Colon (tissue), 2 donors: ENCODE measurements at regions not wholly inside any gene's neighbourhood (a gene's known extent, or its start where the extent isn't known, plus 50 kb on each side); places are given as distances from the start of the nearest gene placed in this dataset.

Source experiments
- FAIRE-seq: peaks from 2 replicates; lab custom pipeline; 2012; peaks lifted over from hg19 to GRCh38; lab: Jason Lieb, UNC
- donor health status: control.
- donor health status: control.

DNA sequence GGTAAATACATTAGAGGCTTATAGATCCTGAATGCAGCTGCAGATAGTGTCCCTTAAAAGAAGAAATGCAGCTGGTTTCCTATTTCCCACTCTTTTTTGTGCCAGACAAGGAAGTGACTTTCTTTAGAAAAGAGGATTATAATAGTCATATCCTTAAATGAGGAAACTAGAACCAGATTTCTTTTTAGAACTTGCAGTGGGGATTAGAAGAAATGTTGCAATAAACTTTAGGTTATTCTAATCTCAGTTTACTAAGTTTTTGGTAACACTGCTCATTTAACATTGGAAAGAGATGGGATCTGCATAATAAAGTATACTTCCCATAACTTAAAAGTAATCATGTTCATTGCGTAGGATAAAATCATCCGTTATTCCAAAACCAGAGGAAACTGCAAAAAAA is 101.9 kb downstream of the SLIT2 start:
- FAIRE-seq = no peak

DNA sequence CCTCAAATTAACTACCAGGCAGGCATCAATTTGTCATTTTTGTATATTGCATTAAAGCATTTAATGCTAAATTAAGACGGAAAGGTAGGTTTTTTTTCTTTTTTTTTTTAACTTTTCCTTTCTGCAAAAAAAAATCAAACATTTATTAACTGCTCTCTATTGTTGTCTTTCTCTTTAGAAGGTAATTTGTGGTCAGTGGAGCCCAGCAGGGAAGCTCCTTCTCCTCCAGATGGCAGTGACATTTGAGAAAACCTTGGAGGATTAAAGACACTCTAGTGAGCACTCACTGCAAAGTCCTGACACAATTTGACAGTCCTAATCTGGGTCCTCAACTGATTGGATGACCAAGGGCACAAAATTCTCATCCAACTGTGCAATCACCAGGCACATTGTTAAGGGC is 102.4 kb downstream of the SLIT2 start:
- no peak for FAIRE-seq

DNA sequence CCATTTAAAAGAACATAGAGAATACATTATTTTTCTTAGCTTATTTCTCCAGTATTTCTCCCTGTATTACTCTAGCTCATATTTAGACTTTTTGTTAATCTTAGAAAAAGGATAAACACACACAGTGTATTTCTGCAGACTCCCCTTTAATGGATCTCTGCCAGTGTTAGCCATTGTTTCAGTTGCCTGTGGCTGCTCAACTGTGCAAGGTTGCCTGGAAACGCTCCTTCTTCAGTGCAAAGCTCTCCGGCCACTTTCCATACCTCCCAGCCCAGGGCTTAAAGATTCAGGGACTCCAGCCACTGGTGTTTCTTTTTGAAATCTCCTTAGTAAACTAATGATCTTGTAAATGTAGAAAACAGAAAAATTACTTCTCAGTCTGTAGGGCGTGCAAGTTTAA is 104.9 kb downstream of the SLIT2 start:
- no peak for FAIRE-seq

DNA sequence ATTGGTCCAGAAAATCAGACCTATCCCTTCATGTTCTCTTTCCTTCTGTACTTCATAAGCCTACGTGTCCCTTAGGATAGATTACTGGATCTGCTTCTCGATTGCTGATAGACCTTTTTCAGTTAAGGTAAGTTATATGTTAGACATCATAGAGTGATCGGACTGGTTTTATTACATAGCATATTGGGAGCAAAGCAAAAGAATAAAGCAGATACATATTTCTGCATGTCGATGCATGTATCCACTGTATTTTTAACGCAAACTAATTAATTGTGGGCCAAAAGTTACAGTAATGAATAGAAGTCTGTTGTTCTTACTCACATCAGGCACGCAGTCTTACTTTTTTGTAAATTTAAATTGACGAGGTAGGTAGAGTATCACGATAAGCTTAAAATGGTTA is 106.4 kb downstream of the SLIT2 start:
- FAIRE-seq = no peak

DNA sequence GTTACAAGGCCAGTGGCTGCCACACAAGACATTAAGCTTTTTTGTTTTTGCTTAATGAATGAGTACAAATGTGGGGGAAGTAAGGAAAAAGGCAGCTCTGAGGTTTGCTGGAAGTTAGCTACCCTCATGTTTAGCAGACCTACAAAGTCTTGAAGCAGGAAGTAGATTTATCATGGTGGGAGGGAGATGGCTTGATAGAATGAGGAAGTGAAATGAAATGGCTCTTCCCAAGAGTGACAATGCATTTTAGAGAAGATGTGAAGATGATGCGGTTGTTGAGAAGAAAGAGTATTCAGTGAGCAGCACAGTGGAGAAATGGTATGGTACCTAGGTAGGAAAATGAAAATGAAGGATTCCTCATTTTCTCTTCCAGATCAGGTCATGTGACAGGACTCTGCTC is 108.0 kb downstream of the SLIT2 start:
- no peak for FAIRE-seq

DNA sequence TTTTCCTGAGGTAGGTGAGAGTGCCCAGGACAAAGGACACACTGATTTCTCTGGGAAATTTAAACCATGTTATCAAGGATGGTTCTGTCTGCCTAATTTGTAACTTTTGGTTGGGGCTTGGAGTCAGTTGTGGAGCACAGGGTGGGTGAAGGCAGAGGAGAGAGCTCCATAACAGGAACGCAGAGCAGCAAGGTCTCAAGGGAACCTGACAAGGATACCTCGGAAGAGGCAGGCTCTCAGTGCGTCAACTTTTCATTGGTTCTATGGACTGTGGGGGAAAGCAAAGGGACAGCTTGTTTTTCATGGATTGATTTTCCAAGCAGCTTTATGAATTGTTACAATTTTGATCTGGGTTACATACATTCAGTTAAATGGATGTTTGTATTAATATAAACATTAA is 110.4 kb downstream of the SLIT2 start:
- no peak for FAIRE-seq

DNA sequence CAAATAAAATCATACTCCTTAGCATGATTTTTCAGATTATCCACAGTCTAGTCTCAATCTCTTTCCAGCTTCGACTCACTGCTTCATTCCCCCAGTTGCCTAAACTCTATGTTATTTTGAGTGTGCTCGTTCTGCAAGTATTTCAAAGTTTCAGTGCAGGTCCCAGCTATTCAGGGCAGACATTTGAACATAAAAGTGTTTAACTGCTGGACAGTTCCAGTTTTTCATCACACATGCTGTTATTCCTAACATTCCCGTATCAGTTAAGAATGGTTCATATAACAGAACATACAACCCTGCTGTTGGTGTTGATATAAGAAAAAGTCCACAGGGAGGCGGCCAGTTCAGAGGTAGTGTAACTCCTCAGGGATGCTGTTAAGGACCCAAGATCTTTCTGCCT is 113.3 kb downstream of the SLIT2 start:
- FAIRE-seq = no peak

DNA sequence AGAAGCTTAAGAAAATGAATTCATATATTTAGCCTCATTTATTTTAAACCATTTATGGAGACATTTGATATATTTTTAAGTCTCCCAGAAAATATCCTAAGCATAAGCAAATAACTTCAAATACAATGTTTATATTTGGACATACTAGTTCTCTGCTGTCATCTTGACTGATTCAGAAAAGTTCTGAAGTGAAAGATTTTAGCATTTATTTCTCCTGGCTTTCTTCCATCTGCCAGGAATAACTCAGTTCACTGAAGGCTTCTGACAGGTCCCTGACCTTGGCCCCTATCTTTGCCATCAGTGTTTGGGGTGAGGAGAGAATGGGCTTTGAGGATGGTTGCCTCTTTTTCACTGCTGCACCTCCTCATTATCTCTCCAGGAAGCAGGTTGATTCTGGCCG is 115.7 kb downstream of the SLIT2 start:
- FAIRE-seq = no peak

DNA sequence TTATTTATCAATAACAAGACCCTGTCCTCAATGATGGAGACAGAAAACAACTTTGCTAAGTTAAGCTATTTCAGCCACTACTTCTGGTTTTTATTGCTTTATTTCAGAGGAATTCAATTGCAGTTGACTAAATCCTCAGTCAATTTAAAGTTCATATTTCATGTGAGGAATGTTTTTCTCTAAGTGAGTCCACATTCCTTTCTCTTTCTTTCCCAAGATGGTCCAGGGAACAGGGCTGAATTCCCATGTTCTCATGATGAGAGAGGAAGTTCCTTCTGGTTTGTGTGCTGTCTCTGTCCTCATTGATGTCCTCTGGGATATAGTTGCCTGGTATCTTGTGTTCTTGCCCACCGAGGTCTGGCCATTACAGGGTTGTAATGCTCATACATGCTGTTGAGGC is 117.2 kb downstream of the SLIT2 start:
- no peak for FAIRE-seq

DNA sequence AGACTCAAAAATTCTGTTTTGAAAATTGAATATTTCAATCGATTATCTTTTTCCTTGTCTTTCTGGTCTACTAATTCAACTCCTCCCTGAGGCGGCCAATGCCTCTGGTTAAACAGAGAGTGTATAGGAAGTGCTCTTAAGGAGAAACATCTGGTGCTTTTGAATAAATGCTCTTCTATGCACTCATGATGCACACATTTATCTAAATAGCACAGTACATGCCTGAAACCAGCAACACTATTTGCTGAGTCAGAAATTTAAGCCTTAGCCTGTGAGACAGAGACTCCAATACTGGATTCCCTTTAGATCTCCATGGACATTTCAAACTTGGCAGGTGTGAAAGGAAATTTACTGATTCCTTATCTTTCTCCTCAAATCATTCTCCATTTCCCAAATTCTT is 118.6 kb downstream of the SLIT2 start:
- FAIRE-seq = no peak

DNA sequence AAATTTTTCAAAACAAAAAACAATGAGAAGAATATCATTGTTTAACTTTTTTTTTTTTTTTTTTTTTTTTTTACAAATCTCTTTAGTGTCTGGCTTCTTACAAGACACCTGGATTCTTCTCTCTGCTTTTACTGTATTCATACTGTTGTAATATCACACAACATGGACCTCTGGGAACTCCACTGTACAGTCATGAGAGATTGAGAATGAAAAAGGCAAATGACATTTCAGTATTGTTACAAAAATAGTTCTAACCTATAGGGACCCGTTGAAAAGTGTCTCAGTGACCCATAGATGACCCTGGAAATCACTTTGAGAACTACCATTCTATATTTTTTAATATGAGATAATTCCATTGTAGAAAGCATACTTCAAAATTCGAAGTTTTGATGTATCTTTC is 124.4 kb downstream of the SLIT2 start:
- FAIRE-seq = no peak

DNA sequence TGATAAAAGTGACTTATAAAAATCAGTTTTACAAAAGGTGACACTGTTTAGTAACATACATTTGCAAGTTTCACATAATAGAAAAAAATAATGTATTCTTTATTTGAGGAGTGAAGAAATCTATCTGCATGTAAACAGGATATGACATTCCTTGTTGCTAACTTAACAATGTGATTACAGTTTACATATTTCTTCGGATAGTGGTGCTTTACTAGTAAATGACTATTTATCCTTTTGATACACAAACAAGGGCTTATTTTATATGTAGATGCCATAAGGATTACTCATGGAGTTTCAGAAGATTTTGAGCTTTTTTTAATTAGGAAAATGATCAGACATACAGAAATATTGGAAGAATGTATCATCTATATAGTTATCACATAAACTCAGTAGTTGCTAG is 126.5 kb downstream of the SLIT2 start:
- FAIRE-seq = no peak

DNA sequence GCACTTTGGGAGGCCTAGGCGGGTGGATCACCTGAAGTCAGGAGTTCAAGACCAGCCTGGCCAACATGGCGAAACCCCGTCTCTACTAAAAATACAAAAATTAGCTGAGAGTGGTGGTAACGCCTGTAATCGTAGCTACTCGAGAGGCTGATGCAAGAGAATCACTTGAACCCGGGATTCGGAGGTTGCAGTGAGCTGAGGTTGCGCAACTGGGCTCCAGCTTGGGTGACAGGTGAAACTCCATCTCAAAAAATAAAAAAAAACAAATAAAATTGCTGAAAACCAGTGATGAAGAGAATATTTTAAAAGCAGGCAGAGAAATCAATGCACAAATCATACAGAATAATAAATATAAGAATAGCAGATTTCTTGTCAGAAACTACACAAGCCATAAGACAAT is 129.3 kb downstream of the SLIT2 start:
- FAIRE-seq = no peak

DNA sequence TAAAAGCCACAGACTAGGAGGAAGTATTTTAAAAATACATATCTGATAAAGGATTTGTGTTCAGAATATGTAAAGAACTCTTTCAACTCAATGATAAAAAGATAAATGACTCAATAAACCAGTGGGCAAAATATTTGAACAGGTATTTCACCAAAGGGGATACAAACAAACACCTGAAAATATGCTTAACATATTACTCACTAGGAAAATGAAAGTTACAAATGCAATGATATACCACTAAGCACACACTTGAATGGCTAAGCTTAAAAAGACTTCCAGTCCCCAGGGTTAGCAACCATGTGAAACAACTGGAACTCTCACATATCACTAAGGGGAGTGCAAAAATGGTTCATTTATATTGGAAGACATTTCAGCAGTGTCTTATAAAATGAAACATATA is 131.6 kb downstream of the SLIT2 start:
- no peak for FAIRE-seq

DNA sequence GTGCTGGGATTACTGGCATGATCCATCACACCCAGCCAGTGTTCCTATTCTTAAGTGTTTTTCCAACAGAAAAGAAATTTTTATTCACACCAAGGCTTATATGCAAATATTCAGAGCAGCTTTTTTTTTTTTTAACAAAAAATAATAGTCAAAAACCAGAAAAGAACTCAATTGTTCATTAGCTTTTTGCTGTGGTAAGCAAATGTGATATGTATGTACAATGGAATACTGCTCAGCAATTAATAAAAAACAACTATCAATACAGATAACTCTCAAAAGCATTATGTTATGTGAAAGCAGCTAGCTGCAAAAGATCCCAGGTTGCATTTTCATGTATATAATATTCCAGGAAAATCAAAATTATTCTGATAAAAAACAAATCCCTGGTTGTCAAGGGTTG is 132.3 kb downstream of the SLIT2 start:
- no peak for FAIRE-seq

DNA sequence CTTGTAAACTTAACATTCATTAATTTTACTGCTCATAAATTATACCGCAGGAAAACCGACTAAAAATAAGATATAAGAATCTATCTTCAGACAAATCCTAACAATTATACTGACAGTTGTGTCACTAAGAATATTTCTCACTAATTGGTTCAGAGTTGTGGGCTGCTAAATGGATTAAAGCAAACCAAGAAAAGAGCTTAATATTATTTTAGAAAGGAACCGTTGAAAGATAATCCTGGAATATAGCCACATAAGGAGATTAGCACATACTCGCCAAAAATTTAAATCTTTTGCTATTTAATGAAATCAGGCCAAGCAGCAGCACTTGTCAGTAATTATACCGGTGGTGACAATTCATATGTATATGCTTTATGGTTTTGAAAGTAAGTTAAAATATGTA is 132.8 kb downstream of the SLIT2 start:
- no peak for FAIRE-seq

DNA sequence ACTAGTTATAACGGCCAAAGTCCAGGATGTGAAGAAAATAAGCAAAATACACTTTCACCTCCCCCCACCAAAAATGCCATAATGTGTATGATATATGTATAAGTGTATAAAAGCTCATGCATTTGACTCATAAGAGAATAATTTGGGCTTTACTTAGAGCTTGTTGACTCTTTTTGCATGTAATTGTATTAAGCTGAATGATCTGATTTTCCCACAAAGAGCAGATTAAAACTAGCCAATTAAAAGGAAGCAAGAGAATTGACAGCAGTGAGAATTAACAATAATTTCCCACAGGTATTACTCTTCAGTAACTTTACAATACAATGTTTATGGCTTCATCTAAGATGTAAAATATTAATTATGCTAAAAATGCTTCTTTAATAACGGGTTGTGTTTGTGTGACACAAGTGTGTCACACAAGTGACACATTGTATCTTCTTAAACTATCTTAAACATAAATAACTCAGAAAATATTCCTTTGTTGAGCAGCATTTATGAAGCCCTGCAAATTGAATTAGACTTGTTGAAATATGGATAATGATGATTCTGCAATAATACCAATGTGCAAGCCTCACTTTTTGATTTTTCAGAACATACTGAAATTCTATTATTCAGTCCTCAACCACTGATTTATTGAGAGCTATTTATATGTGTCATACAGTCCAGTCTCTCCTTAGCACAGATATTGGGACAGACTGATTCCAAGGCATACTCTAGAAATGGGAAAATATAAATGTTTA is 134.5 kb downstream of the SLIT2 start:
- no peak for FAIRE-seq

DNA sequence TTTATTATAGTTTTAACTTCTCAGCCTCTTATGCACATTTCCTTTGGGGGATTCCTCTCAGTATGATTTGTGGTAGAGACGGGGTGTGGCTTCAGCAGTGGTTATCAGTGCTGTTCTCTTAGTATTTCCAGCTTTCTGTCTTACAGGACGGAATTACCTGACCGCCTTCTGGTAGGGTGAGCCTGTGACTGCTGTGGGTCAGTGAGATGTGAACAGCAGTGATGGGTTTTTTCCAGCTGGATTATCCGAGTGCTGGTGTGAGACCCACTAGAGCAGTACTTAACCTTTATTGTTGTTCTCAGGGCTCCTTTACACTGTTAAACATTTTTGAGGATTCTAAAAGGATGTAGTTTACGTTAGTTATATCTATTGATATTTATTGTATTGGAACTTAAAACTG is 135.2 kb downstream of the SLIT2 start:
- FAIRE-seq = no peak

DNA sequence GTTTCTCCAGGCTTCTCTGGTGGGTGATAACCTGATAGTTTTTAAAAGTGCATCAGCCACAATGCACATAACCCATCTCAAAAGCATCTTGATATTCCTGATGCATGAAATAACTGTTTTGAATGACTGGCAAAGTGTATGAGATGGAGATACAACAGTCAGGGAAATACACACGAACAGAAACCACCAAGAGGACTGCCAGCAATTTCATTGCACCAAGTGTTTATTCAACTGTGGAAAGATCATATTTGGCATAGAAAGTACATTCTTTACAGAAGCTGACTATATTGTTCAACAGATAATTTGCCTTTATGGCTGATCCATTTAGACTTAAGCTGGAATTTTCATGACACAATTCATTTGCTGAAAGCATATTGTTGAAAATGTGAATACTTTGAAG is 139.5 kb downstream of the SLIT2 start:
- FAIRE-seq = no peak

DNA sequence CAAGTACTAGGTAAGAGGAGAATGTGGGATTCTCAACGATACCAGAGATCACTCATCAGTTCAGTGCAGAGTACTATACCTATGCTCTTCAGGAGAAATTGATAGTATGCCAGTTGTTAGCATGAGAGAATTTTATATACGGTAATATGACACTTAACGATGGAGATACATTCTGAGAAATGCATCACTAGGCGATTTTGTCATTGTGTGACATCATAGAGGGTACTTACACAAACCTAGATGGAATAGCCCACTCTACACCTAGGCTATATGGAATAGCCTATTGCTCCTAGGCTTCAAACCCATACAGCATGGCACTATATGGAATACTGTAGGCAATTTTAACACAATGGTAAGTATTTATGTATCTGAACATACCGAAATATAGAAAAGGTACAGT is 140.2 kb downstream of the SLIT2 start:
- FAIRE-seq = no peak

DNA sequence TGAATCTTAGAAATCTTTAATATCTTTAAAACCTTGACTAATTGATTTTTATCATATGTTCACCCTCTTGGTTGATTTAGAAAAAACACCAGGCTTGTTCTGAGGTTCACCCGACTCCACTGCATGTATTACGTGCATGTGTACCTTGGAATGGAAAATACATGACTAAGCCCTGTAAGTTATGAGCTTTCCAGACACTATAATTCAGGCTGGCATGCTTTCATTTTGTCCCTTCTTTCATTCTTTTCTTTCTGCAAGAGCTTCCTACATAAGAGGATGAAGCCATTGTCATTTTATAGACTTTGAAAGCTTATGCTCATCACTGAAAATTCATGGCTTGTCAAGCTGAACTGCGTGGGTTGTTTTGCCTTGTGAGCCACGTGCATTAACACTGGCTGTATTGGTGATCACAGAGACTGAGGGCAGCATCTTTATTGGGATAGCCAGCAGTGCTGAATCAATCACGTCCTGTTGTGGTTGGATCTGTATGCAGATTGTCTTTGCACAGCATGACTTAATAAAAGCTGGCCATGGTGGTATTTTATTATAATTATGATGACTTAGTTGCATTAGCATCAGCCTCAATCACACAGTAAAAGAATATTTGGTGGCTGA is 141.9 kb downstream of the SLIT2 start:
- FAIRE-seq = no peak

DNA sequence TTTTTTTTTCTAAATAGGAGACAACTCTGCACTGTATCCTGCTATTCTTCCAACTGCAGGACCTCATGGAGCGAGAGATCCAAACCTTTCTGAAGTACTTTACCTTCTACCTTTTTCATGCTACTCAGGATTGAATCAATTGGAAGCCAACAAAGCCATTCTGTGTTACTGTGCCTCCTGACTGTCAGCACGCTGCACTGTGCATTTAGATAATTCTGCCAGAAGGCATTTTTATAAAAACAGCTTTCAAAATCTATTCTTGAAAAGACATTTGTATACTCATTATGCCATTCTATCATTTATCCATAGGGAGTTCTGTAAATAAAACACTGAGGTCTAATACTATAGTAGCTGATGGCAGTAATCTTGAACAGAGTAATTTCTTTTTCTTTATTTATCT is 142.8 kb downstream of the SLIT2 start:
- no peak for FAIRE-seq

DNA sequence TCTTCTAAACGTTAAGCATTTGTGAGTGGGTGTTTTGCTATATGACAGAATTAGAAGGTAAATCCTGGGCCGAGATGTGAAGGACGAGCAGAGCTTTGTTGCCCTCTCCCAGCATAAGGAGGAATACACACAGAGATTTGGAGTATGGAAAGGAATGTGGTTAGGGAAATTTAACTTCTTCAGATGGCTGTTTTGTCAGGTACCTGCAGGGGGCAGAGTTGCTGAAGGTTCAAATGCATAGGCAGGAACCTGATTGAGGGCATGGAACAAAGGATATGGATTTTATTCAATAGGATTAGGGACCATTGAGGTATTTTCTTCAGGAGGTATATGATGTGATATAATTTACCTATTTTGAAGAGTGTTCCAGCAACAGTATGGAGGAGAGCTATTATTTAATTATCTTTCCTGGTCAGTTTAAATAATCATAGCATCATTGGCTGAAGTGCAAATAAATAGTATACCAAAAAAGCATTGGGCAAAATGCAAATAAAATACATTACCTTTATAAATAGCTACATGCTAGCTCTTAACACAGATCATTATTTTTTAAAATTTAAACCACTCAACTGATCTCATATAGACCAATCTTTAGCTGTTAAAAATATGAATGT is 143.6 kb downstream of the SLIT2 start:
- FAIRE-seq = no peak

DNA sequence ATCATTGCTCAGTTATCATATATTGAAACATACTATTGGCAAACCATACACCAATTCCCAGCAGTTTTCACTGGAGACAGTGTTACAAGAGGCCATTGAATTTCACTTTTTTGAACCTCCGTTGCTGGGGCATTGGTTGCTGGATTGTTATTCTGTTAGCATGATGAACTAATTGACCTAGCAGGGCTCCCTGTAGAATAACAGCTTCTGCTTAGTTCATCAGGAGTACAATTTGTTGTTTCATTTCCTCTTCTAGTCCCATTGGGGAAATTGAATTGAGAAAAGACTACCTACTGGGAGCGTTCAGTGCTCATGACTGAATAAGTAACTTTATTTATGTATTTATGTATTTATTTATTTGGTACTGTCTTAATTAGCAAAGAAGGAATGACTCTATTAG is 151.6 kb downstream of the SLIT2 start:
- no peak for FAIRE-seq
